Fibroblast of skin of scalp (primary cell): ENCODE measurements at regions not wholly inside any gene's neighbourhood (a gene's known extent, or its start where the extent isn't known, plus 50 kb on each side); places are given as distances from the start of the nearest gene placed in this dataset.
A peak's percentile ranks its signal among the peaks of the same experiment; 100 is the strongest.

Experiments used
- DNase-seq: peaks from one replicate; pipeline ENCODE4 v3.0.0-alpha.2; 2013

DNA sequence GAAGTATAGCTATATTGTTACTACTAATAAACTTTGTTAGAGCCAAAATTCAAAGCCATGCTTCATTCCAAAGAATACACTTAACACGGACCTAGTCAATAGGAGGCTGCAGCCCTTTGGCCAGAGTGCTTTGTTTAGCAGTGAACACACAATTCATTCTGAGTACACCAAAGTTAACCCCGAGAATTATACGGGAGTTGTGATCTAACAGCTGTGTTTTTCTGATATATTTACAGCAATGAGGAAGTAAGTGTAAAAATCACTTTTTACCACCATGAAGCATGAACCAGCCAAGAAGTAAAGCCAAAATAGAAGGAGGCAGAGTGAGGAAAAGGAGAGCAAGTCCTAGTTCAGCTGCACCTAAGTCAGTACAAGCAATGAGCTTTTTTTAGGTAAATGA is 156.8 kb upstream of the PDE3A start:
- DNase-seq, result no peak

DNA sequence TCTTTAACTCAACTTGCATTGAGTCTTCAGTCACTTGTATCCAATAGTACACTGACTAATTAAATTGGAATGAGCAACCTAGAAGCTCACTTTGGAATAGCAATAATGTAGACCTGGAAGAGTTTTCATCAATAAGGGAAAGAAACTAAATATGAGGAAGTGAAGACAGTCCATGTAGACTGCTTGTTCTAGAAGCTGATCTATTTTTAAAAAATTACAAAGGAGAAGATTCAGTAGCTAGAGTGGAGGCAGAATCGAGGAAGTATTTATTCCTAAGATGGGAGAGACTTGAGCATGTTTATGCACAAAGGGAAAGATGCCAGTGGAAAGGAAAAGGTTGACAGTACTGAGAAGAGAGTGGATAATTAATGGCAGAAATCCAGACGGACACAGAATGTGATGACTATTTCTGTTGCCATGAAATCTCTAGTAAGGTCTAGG is 156.3 kb upstream of the PDE3A start:
- peak; percentile 62 for DNase-seq

DNA sequence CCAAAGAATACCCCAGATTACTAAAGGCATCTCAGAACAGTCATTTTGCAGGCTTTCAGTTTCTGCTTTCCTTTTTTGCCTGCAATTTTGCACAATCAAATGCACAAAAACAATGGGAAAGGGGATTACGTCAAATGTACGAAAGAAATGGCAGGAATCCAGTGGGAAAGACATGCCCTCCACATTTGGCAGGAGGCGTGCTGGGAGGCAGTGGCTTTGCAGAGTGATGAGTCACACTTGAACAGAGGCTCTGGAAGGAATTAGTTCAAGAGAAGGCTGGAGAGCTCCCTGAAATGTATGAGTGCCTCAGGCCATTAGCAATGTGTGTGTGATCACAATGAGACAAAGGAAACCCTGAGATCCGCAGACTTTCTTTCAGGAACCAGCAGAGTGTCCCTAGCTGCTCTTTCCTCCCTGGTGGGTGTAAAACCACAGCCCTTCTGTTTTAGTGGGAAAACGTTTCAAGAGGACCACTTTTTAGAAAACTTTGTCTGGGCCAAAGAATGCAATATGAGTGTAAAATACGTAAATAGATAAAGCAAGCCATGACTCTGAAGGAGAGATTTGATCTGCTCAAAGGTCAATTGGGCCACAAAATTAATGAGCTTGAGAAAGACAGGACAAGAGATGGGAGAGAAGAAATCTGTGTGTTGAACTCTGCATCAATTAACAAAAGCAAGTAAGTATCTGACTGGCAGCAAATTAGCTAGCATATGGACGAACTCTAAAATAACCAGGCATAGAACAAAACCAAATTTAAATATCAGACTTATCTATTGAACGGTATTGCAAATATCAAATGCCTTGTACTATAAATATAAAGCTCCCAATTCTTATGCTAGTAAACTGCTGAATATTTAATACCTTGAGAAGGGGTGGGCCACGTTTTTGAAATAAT is 155.4 kb upstream of the PDE3A start:
- peak; percentile 100 for DNase-seq

DNA sequence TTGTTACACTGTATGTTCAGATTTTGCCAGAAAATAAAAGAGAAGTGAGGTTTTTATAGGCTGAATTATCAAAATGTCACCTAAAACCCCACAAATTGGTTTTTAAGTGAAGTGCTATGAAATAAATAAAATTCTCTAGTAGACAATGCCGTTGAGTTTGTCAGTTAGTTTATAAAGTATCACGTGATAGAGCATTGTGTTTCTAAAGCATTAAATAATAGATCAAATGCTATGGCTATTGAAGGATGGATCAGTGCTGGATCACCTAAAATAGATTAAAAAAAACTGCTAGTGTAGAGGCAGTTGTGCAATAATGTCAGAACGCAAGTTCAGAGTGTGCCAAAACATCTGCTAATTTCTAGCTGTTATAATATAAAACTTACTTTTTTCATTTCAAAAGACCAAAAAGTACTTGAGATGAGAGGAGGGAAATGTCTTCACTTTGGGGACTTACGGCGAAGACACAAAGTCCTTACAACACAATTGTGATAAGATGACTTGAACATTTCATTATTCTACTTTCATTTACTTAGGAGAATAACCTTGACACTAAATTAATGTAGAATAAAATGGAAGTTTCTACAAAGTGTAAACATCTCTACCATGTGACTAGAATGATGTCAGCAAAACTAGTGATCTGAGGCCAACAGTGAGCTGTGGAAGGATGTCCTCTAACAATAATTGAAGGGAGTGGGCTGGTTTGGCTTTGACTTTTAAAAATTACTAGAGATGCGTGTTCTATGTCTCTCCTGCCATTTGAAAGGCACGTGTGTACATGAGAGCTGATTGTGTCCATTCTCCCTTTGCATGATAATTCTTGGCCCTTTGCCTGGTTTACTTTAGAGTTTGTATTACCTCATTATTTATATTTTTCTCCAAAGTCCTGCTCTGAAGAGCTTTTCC is 154.4 kb upstream of the PDE3A start:
- peak; percentile 16 for DNase-seq

DNA sequence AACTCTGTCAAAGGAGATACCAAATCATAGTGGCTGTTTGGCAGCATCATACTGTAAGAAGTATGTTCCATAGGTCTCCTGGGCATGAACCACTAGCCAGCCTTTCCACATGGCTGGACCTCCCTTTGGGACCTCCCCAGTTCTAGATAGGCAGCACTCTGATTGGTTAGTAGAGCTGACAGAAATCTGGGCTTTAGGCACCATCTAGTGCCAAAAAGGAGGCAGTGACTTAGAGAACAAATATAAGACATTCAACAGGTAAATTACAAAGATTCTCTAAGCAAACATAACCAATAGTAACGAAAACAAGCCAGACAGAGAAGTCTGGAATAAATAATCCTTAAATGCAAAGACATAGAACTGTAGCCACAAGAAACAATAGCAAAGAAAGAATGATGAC is 148.0 kb upstream of the PDE3A start:
- DNase-seq, result peak; percentile 72

DNA sequence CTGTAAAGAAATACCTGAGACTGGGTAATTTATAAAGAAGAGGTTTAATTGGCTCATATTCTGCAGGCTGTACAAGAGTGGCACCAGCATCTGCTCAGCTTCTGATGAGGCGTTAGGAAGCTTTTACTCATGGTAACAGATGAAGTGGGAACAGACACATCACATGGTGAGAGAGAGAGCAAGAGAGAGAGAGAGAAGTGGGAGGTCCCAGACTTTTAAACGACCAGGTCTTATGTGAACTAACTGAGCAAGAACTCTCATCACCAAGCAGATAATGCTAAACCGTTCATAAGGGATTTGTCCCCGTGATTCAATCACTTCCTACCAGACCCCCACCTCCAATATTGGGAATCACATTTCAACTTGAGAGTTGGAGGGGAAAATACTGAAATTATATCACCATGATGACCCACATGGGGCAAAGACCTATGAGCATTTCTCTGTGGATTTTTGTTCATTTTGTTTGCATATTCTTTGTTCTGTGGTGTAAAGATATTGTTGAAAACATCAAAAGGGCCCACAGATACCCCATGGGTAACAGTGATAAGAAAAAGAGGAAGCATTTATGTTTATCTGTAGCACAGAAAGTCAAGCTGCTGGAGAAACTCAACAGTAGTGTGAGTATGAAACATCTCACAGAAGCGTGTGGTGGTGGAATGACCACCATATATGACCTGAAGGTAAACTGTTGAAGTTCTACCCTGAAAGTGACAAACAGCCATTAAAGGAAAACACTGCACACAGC is 135.2 kb upstream of the PDE3A start:
- DNase-seq, result no peak

DNA sequence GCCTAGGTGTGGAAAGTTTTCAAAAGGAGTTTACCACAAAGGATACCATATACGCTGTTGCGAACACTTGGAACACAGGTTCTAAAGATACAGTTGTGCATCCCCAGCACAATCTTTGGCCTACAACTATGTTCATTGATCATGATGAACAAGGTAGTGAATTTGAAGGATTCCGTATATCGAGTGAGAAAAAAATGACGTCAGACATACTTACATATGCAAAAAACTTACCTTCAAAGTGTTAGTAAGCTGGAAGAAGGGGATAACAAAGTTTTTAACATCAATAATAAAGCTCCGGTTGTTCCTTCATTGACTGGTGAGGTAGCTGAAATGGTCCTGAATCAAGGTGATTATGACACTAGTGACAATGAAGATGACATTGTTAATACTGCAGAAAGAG is 133.9 kb upstream of the PDE3A start:
- no peak for DNase-seq

DNA sequence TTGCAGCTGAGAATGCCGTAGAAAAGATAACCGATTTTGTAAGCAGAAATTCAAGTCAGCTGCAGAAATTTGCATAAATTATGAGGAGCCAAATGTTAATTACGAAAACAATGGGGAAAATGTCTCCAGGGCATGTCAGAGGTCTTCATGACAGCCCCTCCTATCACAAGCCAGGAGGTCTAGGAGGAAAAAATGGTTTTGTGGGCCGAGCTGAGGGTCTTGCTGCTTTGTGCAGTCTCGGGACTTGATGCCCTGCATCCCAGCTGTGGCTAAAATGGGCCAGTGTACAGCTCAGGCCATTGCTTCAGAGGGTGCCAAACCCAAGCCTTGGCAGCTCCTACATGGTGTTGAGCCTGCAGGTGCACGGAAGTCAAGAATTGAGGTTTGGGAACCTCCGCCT is 131.2 kb upstream of the PDE3A start:
- DNase-seq, result no peak

DNA sequence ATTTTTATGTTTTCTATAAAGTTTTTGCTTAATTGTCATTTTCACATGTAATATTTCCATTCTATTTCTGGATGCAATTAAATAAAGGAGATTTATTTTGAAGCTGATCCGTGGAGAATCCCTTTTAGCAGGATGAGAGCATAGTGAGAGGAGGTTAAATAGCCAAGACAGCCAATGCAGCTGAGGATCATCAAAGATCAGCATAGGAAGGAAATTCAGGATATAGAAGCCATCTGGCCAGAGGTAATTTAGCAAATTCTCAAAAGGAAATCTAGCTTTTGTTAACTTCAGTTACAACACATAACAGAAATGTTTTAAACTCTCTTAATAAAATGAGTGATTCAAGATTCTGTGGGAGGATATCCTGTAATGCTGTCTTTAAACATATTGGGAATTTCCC is 122.8 kb upstream of the PDE3A start:
- DNase-seq, result no peak

DNA sequence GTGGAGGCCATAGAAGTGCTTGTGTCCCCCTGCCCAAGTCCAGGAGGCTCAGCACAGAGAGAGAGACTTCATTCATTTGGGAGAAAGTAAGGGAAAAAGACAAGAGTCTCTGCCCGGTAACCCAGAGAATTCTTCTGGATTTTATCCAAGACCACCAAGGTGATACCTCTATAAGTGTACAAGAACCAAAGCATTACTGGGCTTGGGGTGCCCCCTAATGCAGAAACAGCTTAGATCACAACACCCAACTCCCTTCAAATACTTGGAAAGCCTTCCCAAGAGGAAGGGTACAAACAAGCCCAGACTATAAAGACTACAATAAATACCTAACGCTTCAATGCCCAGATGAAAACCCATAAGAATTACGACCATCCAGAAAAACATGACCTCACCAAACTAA is 119.7 kb upstream of the PDE3A start:
- DNase-seq, result no peak

DNA sequence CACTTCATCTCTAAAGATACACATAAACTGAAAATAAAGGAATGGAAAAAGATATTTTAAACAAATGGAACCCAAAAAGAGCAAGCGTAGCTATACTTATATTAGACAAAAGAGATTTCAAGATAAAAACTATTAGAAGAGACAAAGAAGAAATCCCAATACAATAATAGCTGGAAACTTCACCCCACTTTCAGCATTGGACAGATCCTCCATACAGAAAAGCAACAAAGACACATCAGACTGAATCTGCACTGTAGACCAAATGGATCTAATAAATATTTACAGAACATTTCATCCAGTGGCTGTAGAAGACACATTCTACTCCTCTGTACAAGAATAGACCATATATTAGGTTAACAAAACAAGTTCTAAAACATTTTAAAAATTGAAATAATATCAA is 117.6 kb upstream of the PDE3A start:
- no peak for DNase-seq

DNA sequence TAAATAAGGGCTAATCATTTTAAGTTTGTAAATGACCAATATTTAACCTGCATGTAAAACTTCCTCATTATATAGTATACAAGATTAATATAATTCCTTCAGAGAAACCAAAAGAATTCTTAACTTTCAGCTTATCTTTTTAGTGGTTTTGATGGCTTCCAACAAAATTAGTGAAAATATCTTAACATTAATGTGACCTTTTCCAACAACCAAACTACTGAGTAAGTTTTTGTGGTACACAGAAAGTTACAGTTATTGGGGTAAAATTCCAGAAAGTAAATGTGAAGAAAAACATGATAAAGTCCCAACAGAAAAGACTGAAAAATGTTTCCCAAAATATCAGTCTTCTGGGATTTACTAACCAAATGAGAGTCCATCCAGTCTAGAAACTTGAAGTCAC is 111.0 kb upstream of the PDE3A start:
- no peak for DNase-seq

DNA sequence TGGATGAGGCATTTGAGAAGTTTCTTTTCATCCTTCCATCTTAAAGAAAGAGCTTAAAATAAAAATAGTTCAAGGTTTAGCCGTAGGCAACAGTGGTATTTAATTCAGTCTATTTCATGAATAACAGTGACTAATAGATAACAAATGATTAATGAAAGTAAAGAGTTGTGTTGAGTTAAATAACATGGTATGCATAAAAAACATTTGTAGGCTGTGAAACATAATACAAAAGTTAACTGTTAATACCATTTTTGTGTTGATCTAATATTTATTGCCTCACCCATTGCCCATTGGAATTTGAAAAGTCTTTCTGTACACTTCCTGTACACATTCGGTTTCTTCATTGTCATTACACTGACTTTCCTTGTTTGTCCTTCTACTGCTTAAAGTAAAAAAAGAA is 108.6 kb upstream of the PDE3A start:
- no peak for DNase-seq

DNA sequence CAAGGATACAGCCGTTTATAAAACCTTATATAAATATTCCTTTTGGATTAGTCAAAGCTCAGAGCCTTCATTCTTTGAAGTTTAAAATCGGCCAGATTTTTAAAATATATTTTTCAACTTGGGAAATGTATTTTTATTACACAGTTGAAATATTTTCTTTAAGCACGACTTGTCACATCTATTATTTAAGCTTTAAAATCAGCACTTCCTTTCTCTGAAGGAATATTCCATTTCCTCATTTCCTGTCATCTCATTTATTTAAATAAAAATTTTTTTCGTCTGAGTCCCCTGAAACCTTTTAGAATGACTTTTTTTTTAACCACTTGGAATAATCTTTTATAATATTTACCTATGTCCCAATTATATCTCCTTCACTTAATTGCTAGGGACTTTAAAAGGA is 107.5 kb upstream of the PDE3A start:
- no peak for DNase-seq

DNA sequence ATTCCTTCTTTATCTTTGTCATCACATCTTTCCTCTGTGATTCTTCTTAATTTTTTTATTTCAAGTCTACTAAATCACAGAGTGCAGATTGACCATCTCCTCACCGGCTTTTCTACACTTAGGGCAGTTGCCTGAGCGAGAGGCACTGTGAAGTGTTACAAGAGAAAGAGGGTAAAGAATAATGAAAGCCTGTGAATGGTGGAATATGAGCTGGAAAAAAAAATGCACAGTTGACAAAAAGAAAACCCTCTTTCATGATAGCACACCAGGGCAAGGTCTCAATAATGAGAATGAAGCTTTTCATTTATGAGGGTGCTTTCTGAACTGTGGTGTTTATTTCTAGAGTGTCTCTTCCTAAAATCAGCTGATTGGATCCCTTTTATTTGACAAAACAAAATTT is 106.2 kb upstream of the PDE3A start:
- no peak for DNase-seq

DNA sequence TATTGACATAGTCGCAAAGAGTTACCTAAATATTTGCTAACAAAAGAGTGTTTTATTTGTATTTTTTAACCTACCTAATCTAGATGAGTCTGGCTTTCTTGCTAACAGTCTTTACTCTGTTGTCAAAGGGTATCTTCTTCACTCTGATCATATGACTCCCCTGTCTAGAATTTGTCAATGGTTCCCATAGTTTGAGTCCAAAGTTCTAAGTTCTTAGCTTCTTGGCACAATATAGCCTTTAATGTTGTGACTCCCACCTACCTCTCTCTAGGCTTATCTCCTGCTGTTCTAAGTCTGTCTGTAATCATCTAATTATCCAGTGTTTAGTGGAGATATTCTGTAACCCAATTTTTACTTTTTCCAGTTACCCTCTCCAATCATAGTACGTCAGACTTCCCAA is 104.3 kb upstream of the PDE3A start:
- no peak for DNase-seq

DNA sequence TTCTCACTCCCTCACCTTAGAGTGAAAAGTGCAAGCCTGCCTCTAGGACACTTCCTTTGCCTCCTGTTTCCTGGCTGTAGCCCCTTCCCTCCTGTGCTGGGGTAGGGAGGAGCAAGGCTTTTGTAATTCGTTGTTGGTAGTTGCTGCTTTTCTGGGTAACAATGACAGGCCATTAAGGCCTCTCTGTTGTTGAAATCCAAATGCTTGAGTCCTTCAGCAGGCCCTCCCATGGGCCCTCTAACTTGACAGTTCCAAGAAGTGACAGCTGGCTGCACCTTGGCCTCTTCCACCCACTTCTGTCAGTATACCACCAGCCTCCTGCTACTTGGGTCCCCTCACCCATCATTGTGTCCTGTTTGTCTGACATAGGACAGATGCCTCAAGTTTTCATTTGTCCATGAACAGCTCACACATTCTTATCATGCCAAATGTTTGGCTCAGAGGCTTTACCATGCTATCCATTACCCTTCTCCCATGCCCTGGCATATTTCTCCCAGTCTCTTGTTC is 103.7 kb upstream of the PDE3A start:
- DNase-seq, result peak; percentile 73

DNA sequence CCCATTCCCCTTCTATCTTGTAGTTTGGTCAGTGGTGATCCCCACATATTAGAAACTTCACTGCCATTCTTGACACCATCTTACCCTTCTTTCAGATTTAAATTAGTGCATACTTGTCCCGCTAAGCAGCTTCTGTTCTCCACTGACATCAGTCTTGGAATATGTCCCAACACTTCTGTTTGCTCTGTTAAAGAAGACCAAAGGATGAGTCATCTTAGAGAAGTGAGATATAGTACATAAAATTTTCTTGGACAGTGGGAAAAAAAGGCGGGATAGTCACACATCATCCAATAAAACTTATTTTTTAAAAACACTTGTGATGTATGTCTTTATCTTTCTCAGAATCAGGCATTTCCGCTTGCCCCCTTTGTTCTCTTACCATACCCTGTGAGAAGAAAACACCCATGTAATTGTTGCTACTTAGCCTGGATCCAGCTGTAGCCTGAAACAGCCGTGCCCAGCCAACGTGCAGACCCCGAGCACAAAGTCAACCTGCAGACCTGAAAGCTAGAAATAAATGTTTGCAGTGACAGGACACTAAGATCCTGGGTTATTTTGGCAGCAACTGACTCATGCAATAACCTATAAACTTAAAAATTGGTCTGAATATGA is 100.1 kb upstream of the PDE3A start:
- peak; percentile 68 for DNase-seq

DNA sequence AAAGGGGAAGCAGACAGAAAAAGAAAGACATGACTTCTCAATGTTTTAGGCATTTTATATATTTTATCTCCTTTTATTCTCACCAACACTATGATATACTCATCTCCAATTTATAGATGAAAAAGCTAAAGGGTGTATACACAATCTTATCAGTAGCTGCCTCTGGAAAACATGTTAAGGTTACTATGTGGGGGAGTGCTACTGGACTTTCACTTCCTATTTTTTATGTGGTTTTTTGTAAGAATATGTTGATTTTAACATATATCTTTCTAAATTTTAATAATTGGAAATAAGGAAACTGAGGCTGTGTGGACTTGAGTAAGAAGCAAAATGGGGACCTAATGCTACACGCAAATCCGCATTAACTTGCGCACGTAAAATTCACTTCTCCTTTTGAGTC is 99.6 kb upstream of the PDE3A start:
- DNase-seq, result no peak

DNA sequence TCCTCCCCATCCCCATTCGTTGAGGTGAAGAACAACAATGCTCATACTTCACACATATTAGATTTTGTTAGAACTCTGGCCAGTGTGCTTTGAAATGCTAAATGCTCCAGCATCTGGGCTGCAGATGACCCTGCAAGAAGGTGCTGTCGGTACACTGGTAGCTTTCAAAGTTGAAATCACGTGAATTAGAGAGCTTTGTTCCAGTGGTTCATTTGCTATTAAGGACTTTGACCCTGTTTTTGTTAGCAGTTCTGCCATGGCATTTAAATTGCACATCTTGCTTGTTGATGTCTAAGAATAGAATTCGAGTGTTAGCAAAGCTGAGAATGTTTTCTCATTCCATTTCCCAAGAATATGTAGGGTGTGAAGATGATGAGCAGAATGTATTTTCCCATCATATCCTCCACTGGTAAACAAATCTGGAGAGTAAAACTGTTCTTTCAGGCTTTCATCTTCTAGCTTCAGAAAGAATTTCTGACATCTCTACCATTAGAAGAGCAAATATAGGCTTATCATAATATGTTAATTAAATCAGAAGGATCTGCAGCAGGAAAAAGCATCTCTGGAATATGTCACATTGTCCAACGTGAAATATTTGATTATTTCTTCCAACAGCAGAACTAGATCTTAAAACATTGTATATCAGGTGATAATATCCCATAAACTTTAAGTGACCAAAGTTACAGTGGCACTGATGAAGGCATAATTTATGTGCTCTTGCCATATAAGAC is 98.8 kb upstream of the PDE3A start:
- DNase-seq, result no peak

DNA sequence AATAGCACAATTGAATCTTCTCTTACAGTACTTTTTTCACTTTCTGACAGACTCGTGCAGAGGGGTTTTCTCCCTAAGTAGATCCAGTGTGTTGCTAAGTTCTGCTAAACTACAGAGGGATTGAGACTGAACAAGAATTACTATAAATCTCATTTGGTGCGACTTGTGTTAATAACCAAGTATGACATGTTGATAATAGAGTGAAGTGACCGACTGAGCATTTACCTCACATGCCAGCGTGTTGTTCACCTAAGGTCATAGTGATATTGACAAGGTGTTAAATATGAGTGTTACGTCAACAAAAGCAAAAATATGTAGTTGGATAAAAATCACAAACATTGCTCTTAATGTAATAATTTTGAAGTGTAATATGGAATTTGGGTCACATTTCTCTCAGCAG is 97.8 kb upstream of the PDE3A start:
- DNase-seq, result no peak

DNA sequence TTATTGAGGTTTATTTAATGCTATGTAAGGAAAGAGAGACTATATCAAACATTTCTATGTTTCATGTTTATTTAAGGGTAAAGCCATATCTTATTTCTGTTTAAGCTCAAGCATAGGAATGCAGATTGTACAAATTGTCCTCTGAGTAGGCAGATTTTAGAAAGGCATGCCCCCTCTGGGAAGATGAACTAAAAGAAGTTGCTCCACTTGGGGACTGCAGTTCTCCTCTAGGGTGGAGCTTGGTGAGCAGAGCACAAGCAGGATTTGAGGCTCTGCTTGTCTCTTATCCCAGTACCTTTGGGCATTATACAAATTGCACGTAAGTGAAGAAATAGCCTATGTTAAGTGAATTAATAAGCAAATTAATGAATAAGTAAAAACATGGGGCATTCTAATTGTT is 96.2 kb upstream of the PDE3A start:
- peak; percentile 19 for DNase-seq
